ENCODE measurements at regions not wholly inside any gene's neighbourhood (a gene's known extent, or its start where the extent isn't known, plus 50 kb on each side); places are given as distances from the start of the nearest gene placed in this dataset.

GRCh38 chr11:39435641-39436040 is 2023.8 kb downstream of the LRRC4C start:
- H3K27me3 Mint-ChIP-seq (ENCODE audit: low read depth, poor library complexity): peaks cover 4% of the 10 kb centered on the region
- TF ChIP-seq CTCF (IDR thresholded peaks at IDR 0.05): no peak
- no peaks in the 10 kb centered on the region for H3K36me3 Mint-ChIP-seq (ENCODE audit: low read depth)
- no peak overlapping the region for H3K4me3 Mint-ChIP-seq
- H3K9me3 Mint-ChIP-seq: no peaks in the 10 kb centered on the region
- H3K4me1 Mint-ChIP-seq: no peaks in the 10 kb centered on the region
- no peak overlapping the region for H3K27ac Mint-ChIP-seq
- DNase-seq: no peak

- Mint-ChIP-seq H3K9me3 (no peaks in the 10 kb centered on the region), H3K36me3 (ENCODE audit: low read depth) (no peaks in the 10 kb centered on the region), H3K4me3 (no peak overlapping the region), H3K27me3 (ENCODE audit: low read depth, poor library complexity) (peaks cover 4% of the 10 kb centered on the region), H3K4me1 (no peaks in the 10 kb centered on the region), H3K27ac (no peak overlapping the region)
- no peak for DNase-seq
- TF ChIP-seq CTCF (IDR thresholded peaks at IDR 0.05): no peak
Observed at GRCh38 chr11:39434466-39434865, 2025.0 kb downstream of the LRRC4C start.

- Mint-ChIP-seq H3K36me3 (ENCODE audit: low read depth) (no peaks in the 10 kb centered on the region), H3K9me3 (no peaks in the 10 kb centered on the region), H3K27me3 (ENCODE audit: low read depth, poor library complexity) (no peaks in the 10 kb centered on the region), H3K4me3 (no peak overlapping the region), H3K27ac (no peak overlapping the region), H3K4me1 (no peaks in the 10 kb centered on the region)
- no peak for DNase-seq
- no peak for TF ChIP-seq CTCF (IDR thresholded peaks at IDR 0.05)
Observed at GRCh38 chr11:39432929-39433328, 2026.5 kb downstream of the LRRC4C start.

GRCh38 chr11:39425226-39425625 is 2034.2 kb downstream of the LRRC4C start:
- no peak for TF ChIP-seq CTCF (IDR thresholded peaks at IDR 0.05)
- no peak for DNase-seq
- Mint-ChIP-seq H3K27ac (no peak overlapping the region), H3K9me3 (no peaks in the 10 kb centered on the region), H3K4me1 (no peaks in the 10 kb centered on the region), H3K4me3 (no peak overlapping the region), H3K27me3 (ENCODE audit: low read depth, poor library complexity) (peaks cover 7% of the 10 kb centered on the region), H3K36me3 (ENCODE audit: low read depth) (no peaks in the 10 kb centered on the region)

- DNase-seq: no peak
- H3K9me3 Mint-ChIP-seq: peaks cover 23% of the 10 kb centered on the region
- H3K27me3 Mint-ChIP-seq (ENCODE audit: low read depth, poor library complexity): no peaks in the 10 kb centered on the region
- H3K36me3 Mint-ChIP-seq (ENCODE audit: low read depth): peaks cover 5% of the 10 kb centered on the region
- no peaks in the 10 kb centered on the region for H3K4me1 Mint-ChIP-seq
- TF ChIP-seq CTCF (IDR thresholded peaks at IDR 0.05): no peak
- no peak overlapping the region for H3K4me3 Mint-ChIP-seq
- H3K27ac Mint-ChIP-seq: no peak overlapping the region
Observed at GRCh38 chr11:39412117-39412516, 2047.3 kb downstream of the LRRC4C start.

- DNase-seq: no peak
- H3K27me3 Mint-ChIP-seq (ENCODE audit: low read depth, poor library complexity): no peaks in the 10 kb centered on the region
- H3K9me3 Mint-ChIP-seq: peaks cover 18% of the 10 kb centered on the region
- no peak for TF ChIP-seq CTCF (IDR thresholded peaks at IDR 0.05)
- H3K4me1 Mint-ChIP-seq: no peaks in the 10 kb centered on the region
- no peaks in the 10 kb centered on the region for H3K36me3 Mint-ChIP-seq (ENCODE audit: low read depth)
- H3K4me3 Mint-ChIP-seq: no peak overlapping the region
- H3K27ac Mint-ChIP-seq: no peak overlapping the region
Observed at GRCh38 chr11:39385911-39386310, 2073.5 kb downstream of the LRRC4C start.
